Omental fat pad (tissue), 3 donors: ENCODE measurements at regions not wholly inside any gene's neighbourhood (a gene's known extent, or its start where the extent isn't known, plus 50 kb on each side); places are given as distances from the start of the nearest gene placed in this dataset.

ENCODE experiments used
- ATAC-seq: fragments of 150-250 bp; one replicate; pipeline ENCODE4 v1.9.1; 2016; ENCODE audit warnings: mild to moderate bottlenecking, moderate library complexity; ENCODE audit not compliant: low FRiP score
- DNase-seq: peaks from one replicate; pipeline ENCODE4 v3.0.0-alpha.2; 2019; ENCODE audit warnings: low spot score
- CTCF ChIP-seq, 3 donors: fragments of 450-650 bp; IDR thresholded peaks; one replicate each; pipeline ENCODE4 v1.5.1; 2016 to 2017; ENCODE audit warnings: antibody characterized with exemption in 3 of 3, mild to moderate bottlenecking in 3 of 3, moderate library complexity in 2 of 3

GRCh38 chrX:65610481-65610880, 57.0 kb upstream of the MSN start:
- ATAC-seq, result no peak
- TF ChIP-seq CTCF (IDR thresholded peaks at IDR 0.05), result no peak
- DNase-seq, result no peak

GRCh38 chrX:65610040-65610439, 57.4 kb upstream of the MSN start:
- no peak for ATAC-seq
- TF ChIP-seq CTCF (IDR thresholded peaks at IDR 0.05), result no peak
- DNase-seq, result no peak

- no peak for TF ChIP-seq CTCF (IDR thresholded peaks at IDR 0.05)
- DNase-seq (no peak), ATAC-seq (no peak)
Observed at GRCh38 chrX:65609237-65609636, 58.2 kb upstream of the MSN start.

DNA sequence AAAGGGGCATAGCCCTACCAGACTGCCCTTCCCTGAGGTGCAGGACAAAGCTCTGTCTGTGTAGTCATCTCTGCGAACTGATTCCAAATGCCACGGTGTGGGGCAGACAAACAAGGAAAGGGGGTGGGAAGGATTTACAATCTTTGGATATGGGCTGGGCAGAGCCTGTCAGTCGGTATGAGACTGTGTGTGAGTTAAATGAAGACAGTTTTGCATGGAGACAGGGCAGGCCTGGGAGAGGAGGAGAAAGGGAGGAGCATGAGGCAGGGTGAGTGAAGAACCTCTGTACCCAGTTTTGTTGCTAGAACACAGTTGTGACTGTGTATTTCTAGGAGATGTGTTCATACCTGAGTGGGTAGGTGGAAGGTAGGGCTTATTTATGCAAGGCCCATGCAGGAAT, 59.4 kb upstream of the MSN start:
- no peak for DNase-seq
- ATAC-seq, result no peak
- no peak for TF ChIP-seq CTCF (IDR thresholded peaks at IDR 0.05)

DNA sequence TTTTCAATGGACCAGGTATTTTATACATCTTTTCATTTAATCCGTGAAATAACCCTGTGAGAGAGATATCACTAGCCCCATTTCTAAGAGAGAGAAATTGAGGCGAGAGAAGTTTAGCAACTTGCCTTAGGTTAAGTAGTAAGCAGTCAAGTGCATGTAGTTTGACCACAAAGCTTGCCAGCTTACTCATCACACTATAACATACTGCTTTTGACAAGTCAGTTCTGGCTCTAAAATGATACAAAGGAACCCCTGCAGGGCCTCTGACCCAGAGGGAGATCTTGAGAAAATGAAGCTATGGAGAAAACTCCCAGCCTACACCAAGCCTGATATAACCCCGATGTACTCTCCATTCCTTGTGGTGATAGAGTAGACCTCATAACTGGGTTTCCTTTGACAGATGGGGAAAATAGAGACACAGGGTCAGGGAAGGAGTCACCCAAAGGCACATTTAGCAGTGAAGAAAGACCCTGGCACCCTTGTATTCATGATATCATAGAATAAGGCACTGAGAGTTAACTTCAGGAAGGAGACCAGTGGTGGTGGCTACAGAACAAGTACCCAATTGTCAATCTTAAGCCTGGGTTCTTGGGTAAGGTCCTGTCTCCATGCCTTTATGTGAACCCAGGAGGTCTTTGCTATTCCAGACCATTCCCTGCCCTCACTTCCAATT, 60.2 kb upstream of the MSN start:
- no peak for DNase-seq
- TF ChIP-seq CTCF (IDR thresholded peaks at IDR 0.05), result no peak

GRCh38 chrX:65602221-65602560, 65.3 kb upstream of the MSN start:
- ATAC-seq, result no peak
- no peak for DNase-seq
- no peak for TF ChIP-seq CTCF (IDR thresholded peaks at IDR 0.05)

More for the DNA sequence above, 60.2 kb upstream of the MSN start:
- ATAC-seq, result no peak

- DNase-seq (no peak), ATAC-seq (peak; percentile 54)
- TF ChIP-seq CTCF (IDR thresholded peaks at IDR 0.05), result no peak
Observed at GRCh38 chrX:65601530-65602220, 65.8 kb upstream of the MSN start.
